ENCODE measurements at regions not wholly inside any gene's neighbourhood (a gene's known extent, or its start where the extent isn't known, plus 50 kb on each side); places are given as distances from the start of the nearest gene placed in this dataset.

- Histone ChIP-seq H3K27ac (ENCODE audit: low read length) (no peak overlapping the region), H3K4me3 (ENCODE audit: low read length in 2 of 2) (no peak overlapping the region), H3K9ac (ENCODE audit: low read length in 2 of 2) (no peak overlapping the region), H3K36me3 (ENCODE audit: control insufficient read depth in 2 of 2, insufficient read depth in 2 of 2, low read length in 2 of 2) (no peaks in the 10 kb centered on the region), H3K4me1 (ENCODE audit: control insufficient read depth, insufficient read depth, low read length) (no peaks in the 10 kb centered on the region), H3K27me3 (ENCODE audit: control insufficient read depth in 1 of 2, insufficient read depth in 2 of 2, low read length in 2 of 2) (no peaks in the 10 kb centered on the region), H3K9me3 (ENCODE audit: control insufficient read depth in 2 of 2, low read length in 2 of 2) (no peaks in the 10 kb centered on the region)
Measured at GRCh38 chr2:81249152-81249551, 944.6 kb upstream of the LRRTM1 start.

GRCh38 chr2:81247648-81248047, 943.1 kb upstream of the LRRTM1 start:
- Histone ChIP-seq H3K27me3 (ENCODE audit: control insufficient read depth in 1 of 2, insufficient read depth in 2 of 2, low read length in 2 of 2) (no peaks in the 10 kb centered on the region), H3K36me3 (ENCODE audit: control insufficient read depth in 2 of 2, insufficient read depth in 2 of 2, low read length in 2 of 2) (no peaks in the 10 kb centered on the region), H3K9me3 (ENCODE audit: control insufficient read depth in 2 of 2, low read length in 2 of 2) (no peaks in the 10 kb centered on the region), H3K27ac (ENCODE audit: low read length) (no peak overlapping the region), H3K4me3 (ENCODE audit: low read length in 2 of 2) (no peak overlapping the region), H3K4me1 (ENCODE audit: control insufficient read depth, insufficient read depth, low read length) (no peaks in the 10 kb centered on the region), H3K9ac (ENCODE audit: low read length in 2 of 2) (no peak overlapping the region)

GRCh38 chr2:81242501-81242900, 937.9 kb upstream of the LRRTM1 start:
- Histone ChIP-seq H3K4me3 (ENCODE audit: low read length in 2 of 2) (no peak overlapping the region), H3K27ac (ENCODE audit: low read length) (no peak overlapping the region), H3K36me3 (ENCODE audit: control insufficient read depth in 2 of 2, insufficient read depth in 2 of 2, low read length in 2 of 2) (no peaks in the 10 kb centered on the region), H3K4me1 (ENCODE audit: control insufficient read depth, insufficient read depth, low read length) (no peaks in the 10 kb centered on the region), H3K27me3 (ENCODE audit: control insufficient read depth in 1 of 2, insufficient read depth in 2 of 2, low read length in 2 of 2) (no peaks in the 10 kb centered on the region), H3K9me3 (ENCODE audit: control insufficient read depth in 2 of 2, low read length in 2 of 2) (no peaks in the 10 kb centered on the region), H3K9ac (ENCODE audit: low read length in 2 of 2) (no peak overlapping the region)

GRCh38 chr2:81238462-81238861, 933.9 kb upstream of the LRRTM1 start:
- no peak overlapping the region for H3K4me3 ChIP-seq (ENCODE audit: low read length in 2 of 2)
- no peak overlapping the region for H3K27ac ChIP-seq (ENCODE audit: low read length)
- no peaks in the 10 kb centered on the region for H3K36me3 ChIP-seq (ENCODE audit: control insufficient read depth in 2 of 2, insufficient read depth in 2 of 2, low read length in 2 of 2)
- no peak overlapping the region for H3K9ac ChIP-seq (ENCODE audit: low read length in 2 of 2)
- no peaks in the 10 kb centered on the region for H3K27me3 ChIP-seq (ENCODE audit: control insufficient read depth in 1 of 2, insufficient read depth in 2 of 2, low read length in 2 of 2)
- peaks cover 0 to 3% of the 10 kb centered on the region in 2 donors for H3K9me3 ChIP-seq (ENCODE audit: control insufficient read depth in 2 of 2, low read length in 2 of 2)
- no peaks in the 10 kb centered on the region for H3K4me1 ChIP-seq (ENCODE audit: control insufficient read depth, insufficient read depth, low read length)

GRCh38 chr2:81235601-81236000, 931.0 kb upstream of the LRRTM1 start:
- H3K9ac ChIP-seq (ENCODE audit: low read length in 2 of 2): no peak overlapping the region
- peaks cover 0 to 3% of the 10 kb centered on the region in 2 donors for H3K9me3 ChIP-seq (ENCODE audit: control insufficient read depth in 2 of 2, low read length in 2 of 2)
- no peak overlapping the region for H3K27ac ChIP-seq (ENCODE audit: low read length)
- no peaks in the 10 kb centered on the region for H3K4me1 ChIP-seq (ENCODE audit: control insufficient read depth, insufficient read depth, low read length)
- H3K4me3 ChIP-seq (ENCODE audit: low read length in 2 of 2): no peak overlapping the region
- no peaks in the 10 kb centered on the region for H3K36me3 ChIP-seq (ENCODE audit: control insufficient read depth in 2 of 2, insufficient read depth in 2 of 2, low read length in 2 of 2)
- no peaks in the 10 kb centered on the region for H3K27me3 ChIP-seq (ENCODE audit: control insufficient read depth in 1 of 2, insufficient read depth in 2 of 2, low read length in 2 of 2)

GRCh38 chr2:81234711-81235110, 930.2 kb upstream of the LRRTM1 start:
- no peaks in the 10 kb centered on the region for H3K4me1 ChIP-seq (ENCODE audit: control insufficient read depth, insufficient read depth, low read length)
- no peak overlapping the region for H3K27ac ChIP-seq (ENCODE audit: low read length)
- H3K9me3 ChIP-seq (ENCODE audit: control insufficient read depth in 2 of 2, low read length in 2 of 2): peaks cover 0 to 3% of the 10 kb centered on the region in 2 donors
- H3K36me3 ChIP-seq (ENCODE audit: control insufficient read depth in 2 of 2, insufficient read depth in 2 of 2, low read length in 2 of 2): no peaks in the 10 kb centered on the region
- no peaks in the 10 kb centered on the region for H3K27me3 ChIP-seq (ENCODE audit: control insufficient read depth in 1 of 2, insufficient read depth in 2 of 2, low read length in 2 of 2)
- no peak overlapping the region for H3K4me3 ChIP-seq (ENCODE audit: low read length in 2 of 2)
- no peak overlapping the region for H3K9ac ChIP-seq (ENCODE audit: low read length in 2 of 2)

GRCh38 chr2:81225756-81226155, 921.2 kb upstream of the LRRTM1 start:
- no peak overlapping the region for H3K27ac ChIP-seq (ENCODE audit: low read length)
- H3K27me3 ChIP-seq (ENCODE audit: control insufficient read depth in 1 of 2, insufficient read depth in 2 of 2, low read length in 2 of 2): no peaks in the 10 kb centered on the region
- H3K36me3 ChIP-seq (ENCODE audit: control insufficient read depth in 2 of 2, insufficient read depth in 2 of 2, low read length in 2 of 2): no peaks in the 10 kb centered on the region
- no peak overlapping the region for H3K4me3 ChIP-seq (ENCODE audit: low read length in 2 of 2)
- H3K9me3 ChIP-seq (ENCODE audit: control insufficient read depth in 2 of 2, low read length in 2 of 2): no peaks in the 10 kb centered on the region
- H3K4me1 ChIP-seq (ENCODE audit: control insufficient read depth, insufficient read depth, low read length): no peaks in the 10 kb centered on the region
- H3K9ac ChIP-seq (ENCODE audit: low read length in 2 of 2): no peak overlapping the region

- Histone ChIP-seq H3K9ac (ENCODE audit: low read length in 2 of 2) (no peak overlapping the region), H3K4me1 (ENCODE audit: control insufficient read depth, insufficient read depth, low read length) (no peaks in the 10 kb centered on the region), H3K27me3 (ENCODE audit: control insufficient read depth in 1 of 2, insufficient read depth in 2 of 2, low read length in 2 of 2) (no peaks in the 10 kb centered on the region), H3K27ac (ENCODE audit: low read length) (no peak overlapping the region), H3K4me3 (ENCODE audit: low read length in 2 of 2) (no peak overlapping the region), H3K9me3 (ENCODE audit: control insufficient read depth in 2 of 2, low read length in 2 of 2) (no peaks in the 10 kb centered on the region), H3K36me3 (ENCODE audit: control insufficient read depth in 2 of 2, insufficient read depth in 2 of 2, low read length in 2 of 2) (no peaks in the 10 kb centered on the region)
Measured at GRCh38 chr2:81213598-81213997, 909.0 kb upstream of the LRRTM1 start.

GRCh38 chr2:81206216-81206615, 901.7 kb upstream of the LRRTM1 start:
- Histone ChIP-seq H3K4me1 (ENCODE audit: control insufficient read depth, insufficient read depth, low read length) (no peaks in the 10 kb centered on the region), H3K9ac (ENCODE audit: low read length in 2 of 2) (no peak overlapping the region), H3K4me3 (ENCODE audit: low read length in 2 of 2) (no peak overlapping the region), H3K36me3 (ENCODE audit: control insufficient read depth in 2 of 2, insufficient read depth in 2 of 2, low read length in 2 of 2) (no peaks in the 10 kb centered on the region), H3K9me3 (ENCODE audit: control insufficient read depth in 2 of 2, low read length in 2 of 2) (no peaks in the 10 kb centered on the region), H3K27me3 (ENCODE audit: control insufficient read depth in 1 of 2, insufficient read depth in 2 of 2, low read length in 2 of 2) (no peaks in the 10 kb centered on the region), H3K27ac (ENCODE audit: low read length) (no peak overlapping the region)

- peaks cover 0 to 14% of the 10 kb centered on the region in 2 donors for H3K9me3 ChIP-seq (ENCODE audit: control insufficient read depth in 2 of 2, low read length in 2 of 2)
- H3K36me3 ChIP-seq (ENCODE audit: control insufficient read depth in 2 of 2, insufficient read depth in 2 of 2, low read length in 2 of 2): no peaks in the 10 kb centered on the region
- H3K27me3 ChIP-seq (ENCODE audit: control insufficient read depth in 1 of 2, insufficient read depth in 2 of 2, low read length in 2 of 2): no peaks in the 10 kb centered on the region
- no peaks in the 10 kb centered on the region for H3K4me1 ChIP-seq (ENCODE audit: control insufficient read depth, insufficient read depth, low read length)
- H3K27ac ChIP-seq (ENCODE audit: low read length): no peak overlapping the region
- H3K4me3 ChIP-seq (ENCODE audit: low read length in 2 of 2): no peak overlapping the region
- no peak overlapping the region for H3K9ac ChIP-seq (ENCODE audit: low read length in 2 of 2)
Measured at GRCh38 chr2:81196933-81197628, 892.5 kb upstream of the LRRTM1 start.

GRCh38 chr2:81196383-81196851, 891.9 kb upstream of the LRRTM1 start:
- Histone ChIP-seq H3K27me3 (ENCODE audit: control insufficient read depth in 1 of 2, insufficient read depth in 2 of 2, low read length in 2 of 2) (no peaks in the 10 kb centered on the region), H3K4me1 (ENCODE audit: control insufficient read depth, insufficient read depth, low read length) (no peaks in the 10 kb centered on the region), H3K9ac (ENCODE audit: low read length in 2 of 2) (no peak overlapping the region), H3K4me3 (ENCODE audit: low read length in 2 of 2) (no peak overlapping the region), H3K27ac (ENCODE audit: low read length) (no peak overlapping the region), H3K36me3 (ENCODE audit: control insufficient read depth in 2 of 2, insufficient read depth in 2 of 2, low read length in 2 of 2) (no peaks in the 10 kb centered on the region), H3K9me3 (ENCODE audit: control insufficient read depth in 2 of 2, low read length in 2 of 2) (peaks cover 0 to 14% of the 10 kb centered on the region in 2 donors)

Measured in stomach smooth muscle (tissue), 2 donors.